A673 (cell line): ENCODE measurements at regions not wholly inside any gene's neighbourhood (a gene's known extent, or its start where the extent isn't known, plus 50 kb on each side); places are given as distances from the start of the nearest gene placed in this dataset.

Experiments used
- EZH2 ChIP-seq: fragments of 200-600 bp; sonication (generic); IDR thresholded peaks from 2 replicates; pipeline ENCODE4 v1.6.1; 2017; ENCODE audit warnings: borderline replicate concordance, low read depth, mild to moderate bottlenecking, mixed read lengths, antibody characterized with exemption, low read length; ENCODE audit not compliant: poor library complexity, severe bottlenecking
- TF ChIP-seq, protein P1 (sequence below): fragments of 300-800, 200-600 bp; sonication (generic); conservative IDR thresholded peaks from 2 replicates; pipeline ENCODE4 v1.5.1; 2017; ENCODE audit warnings: low read depth, mild to moderate bottlenecking, antibody characterized with exemption, low read length, moderate library complexity, mixed read lengths

DNA sequence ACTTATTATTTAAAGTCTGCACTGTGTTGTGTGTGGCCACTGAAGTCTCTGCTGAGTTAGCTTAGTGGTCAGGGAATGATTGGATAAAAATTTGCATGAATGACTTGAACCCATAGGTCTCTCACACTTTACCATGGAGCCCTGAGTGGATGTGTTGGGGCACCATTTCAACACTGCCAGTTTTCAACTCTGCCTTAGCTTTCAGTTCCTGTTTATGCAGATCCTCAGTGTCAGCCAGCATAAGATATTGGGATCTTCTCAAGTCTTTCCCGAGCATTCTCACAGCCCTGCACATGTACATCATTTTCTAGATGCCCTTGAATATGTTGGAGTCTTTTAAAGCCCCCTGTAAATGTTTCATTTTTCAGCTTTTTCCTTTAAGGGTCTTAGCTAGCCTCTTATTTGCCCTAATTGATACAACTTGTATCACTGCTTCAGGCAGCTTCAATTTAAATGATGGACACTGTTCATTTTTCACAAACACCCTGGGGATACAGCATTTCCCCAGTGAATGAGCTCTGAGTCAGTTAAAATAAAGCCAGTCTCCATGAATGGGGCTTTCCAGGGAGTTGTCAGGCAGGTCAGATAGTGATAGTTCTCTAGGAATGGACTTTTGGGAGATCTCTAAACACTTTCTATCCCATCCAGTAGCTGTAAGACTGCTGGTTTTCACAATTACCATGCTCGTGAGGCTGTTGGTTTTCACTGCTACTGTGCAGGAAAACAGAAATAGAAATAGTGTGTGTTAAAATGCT is 211.9 kb upstream of the PAPPA start:
- TF ChIP-seq, protein P1, sequence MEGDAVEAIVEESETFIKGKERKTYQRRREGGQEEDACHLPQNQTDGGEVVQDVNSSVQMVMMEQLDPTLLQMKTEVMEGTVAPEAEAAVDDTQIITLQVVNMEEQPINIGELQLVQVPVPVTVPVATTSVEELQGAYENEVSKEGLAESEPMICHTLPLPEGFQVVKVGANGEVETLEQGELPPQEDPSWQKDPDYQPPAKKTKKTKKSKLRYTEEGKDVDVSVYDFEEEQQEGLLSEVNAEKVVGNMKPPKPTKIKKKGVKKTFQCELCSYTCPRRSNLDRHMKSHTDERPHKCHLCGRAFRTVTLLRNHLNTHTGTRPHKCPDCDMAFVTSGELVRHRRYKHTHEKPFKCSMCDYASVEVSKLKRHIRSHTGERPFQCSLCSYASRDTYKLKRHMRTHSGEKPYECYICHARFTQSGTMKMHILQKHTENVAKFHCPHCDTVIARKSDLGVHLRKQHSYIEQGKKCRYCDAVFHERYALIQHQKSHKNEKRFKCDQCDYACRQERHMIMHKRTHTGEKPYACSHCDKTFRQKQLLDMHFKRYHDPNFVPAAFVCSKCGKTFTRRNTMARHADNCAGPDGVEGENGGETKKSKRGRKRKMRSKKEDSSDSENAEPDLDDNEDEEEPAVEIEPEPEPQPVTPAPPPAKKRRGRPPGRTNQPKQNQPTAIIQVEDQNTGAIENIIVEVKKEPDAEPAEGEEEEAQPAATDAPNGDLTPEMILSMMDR = no peak
- TF ChIP-seq EZH2 = no peak
